ENCODE measurements at regions not wholly inside any gene's neighbourhood (a gene's known extent, or its start where the extent isn't known, plus 50 kb on each side); places are given as distances from the start of the nearest gene placed in this dataset.

GRCh38 chr2:165015052-165015642, 59.8 kb upstream of the SLC38A11 start:
- TF ChIP-seq CTCF (IDR thresholded peaks at IDR 0.05; ENCODE audit: insufficient read depth, low read depth, low read length, missing control alignments) = peak; percentile 98
- DNase-seq (ENCODE audit: low read depth) = peak; percentile 80
- no peak overlapping the region for H3K4me3 ChIP-seq (ENCODE audit: low read length)

- H3K4me3 ChIP-seq (ENCODE audit: low read length) = no peak overlapping the region
- TF ChIP-seq CTCF (IDR thresholded peaks at IDR 0.05; ENCODE audit: insufficient read depth, low read depth, low read length, missing control alignments) = no peak
- DNase-seq (ENCODE audit: low read depth) = no peak
Measured at GRCh38 chr2:165013944-165014619, 58.8 kb upstream of the SLC38A11 start.

- H3K4me3 ChIP-seq (ENCODE audit: low read length) = no peak overlapping the region
- DNase-seq (ENCODE audit: low read depth) = peak; percentile 37
- no peak for TF ChIP-seq CTCF (IDR thresholded peaks at IDR 0.05; ENCODE audit: insufficient read depth, low read depth, low read length, missing control alignments)
Measured at GRCh38 chr2:165011199-165011598, 55.9 kb upstream of the SLC38A11 start.

GRCh38 chr2:165010556-165010955, 55.2 kb upstream of the SLC38A11 start:
- no peak for TF ChIP-seq CTCF (IDR thresholded peaks at IDR 0.05; ENCODE audit: insufficient read depth, low read depth, low read length, missing control alignments)
- DNase-seq (ENCODE audit: low read depth) = peak; percentile 51
- no peak overlapping the region for H3K4me3 ChIP-seq (ENCODE audit: low read length)

- peak; percentile 88 for DNase-seq (ENCODE audit: low read depth)
- no peak overlapping the region for H3K4me3 ChIP-seq (ENCODE audit: low read length)
- TF ChIP-seq CTCF (IDR thresholded peaks at IDR 0.05; ENCODE audit: insufficient read depth, low read depth, low read length, missing control alignments) = no peak
Measured at GRCh38 chr2:165009466-165009865, 54.1 kb upstream of the SLC38A11 start.

GRCh38 chr2:165008730-165009315, 53.5 kb upstream of the SLC38A11 start:
- H3K4me3 ChIP-seq (ENCODE audit: low read length) = no peak overlapping the region
- TF ChIP-seq CTCF (IDR thresholded peaks at IDR 0.05; ENCODE audit: insufficient read depth, low read depth, low read length, missing control alignments) = no peak
- peak; percentile 99 for DNase-seq (ENCODE audit: low read depth)

All from epithelial cell of esophagus (primary cell).